MM.1S (cell line): ENCODE measurements at regions not wholly inside any gene's neighbourhood (a gene's known extent, or its start where the extent isn't known, plus 50 kb on each side); places are given as distances from the start of the nearest gene placed in this dataset.

ENCODE experiments used
- CTCF ChIP-seq: fragments of 300-600 bp; sonication (generic); IDR thresholded peaks from 2 replicates; pipeline ENCODE4 v1.5.1; 2016; ENCODE audit warnings: antibody characterized with exemption, low read length, mixed read lengths
- EZH2phosphoT487 ChIP-seq: fragments of 300-600 bp; sonication (generic); IDR thresholded peaks from 2 replicates; pipeline ENCODE4 v1.6.1; 2018; ENCODE audit warnings: antibody characterized with exemption, low read length

- TF ChIP-seq CTCF (no peak), EZH2phosphoT487 (no peak)
These were observed 52.7 kb upstream of the TNRC6C start for GRCh38 chr17:77905766-77906165.
